ENCODE measurements at regions not wholly inside any gene's neighbourhood (a gene's known extent, or its start where the extent isn't known, plus 50 kb on each side); places are given as distances from the start of the nearest gene placed in this dataset.

DNA sequence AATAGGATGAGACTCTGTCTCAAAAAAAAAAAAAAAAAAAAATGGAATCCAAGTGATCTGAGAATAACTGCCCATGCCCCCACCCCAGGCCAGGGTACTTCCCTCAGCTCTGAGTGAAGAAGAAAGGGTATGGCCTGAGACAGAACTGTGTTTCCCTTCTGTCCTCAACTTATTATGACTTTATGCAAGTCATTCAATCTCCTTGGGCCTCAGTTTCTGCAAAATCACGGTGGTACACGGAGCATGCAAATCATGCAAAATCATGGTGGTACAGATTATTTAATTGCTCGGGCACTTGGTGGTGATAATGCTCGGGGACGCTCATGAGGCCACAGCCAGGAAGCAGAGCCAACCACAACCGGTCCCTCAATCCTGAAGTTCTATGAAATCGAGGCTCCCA is 56.5 kb upstream of the TBX3 start:
- no peak for TF ChIP-seq POLR2A (IDR thresholded peaks at IDR 0.05)
- TF ChIP-seq, protein P1, sequence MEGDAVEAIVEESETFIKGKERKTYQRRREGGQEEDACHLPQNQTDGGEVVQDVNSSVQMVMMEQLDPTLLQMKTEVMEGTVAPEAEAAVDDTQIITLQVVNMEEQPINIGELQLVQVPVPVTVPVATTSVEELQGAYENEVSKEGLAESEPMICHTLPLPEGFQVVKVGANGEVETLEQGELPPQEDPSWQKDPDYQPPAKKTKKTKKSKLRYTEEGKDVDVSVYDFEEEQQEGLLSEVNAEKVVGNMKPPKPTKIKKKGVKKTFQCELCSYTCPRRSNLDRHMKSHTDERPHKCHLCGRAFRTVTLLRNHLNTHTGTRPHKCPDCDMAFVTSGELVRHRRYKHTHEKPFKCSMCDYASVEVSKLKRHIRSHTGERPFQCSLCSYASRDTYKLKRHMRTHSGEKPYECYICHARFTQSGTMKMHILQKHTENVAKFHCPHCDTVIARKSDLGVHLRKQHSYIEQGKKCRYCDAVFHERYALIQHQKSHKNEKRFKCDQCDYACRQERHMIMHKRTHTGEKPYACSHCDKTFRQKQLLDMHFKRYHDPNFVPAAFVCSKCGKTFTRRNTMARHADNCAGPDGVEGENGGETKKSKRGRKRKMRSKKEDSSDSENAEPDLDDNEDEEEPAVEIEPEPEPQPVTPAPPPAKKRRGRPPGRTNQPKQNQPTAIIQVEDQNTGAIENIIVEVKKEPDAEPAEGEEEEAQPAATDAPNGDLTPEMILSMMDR (IDR thresholded peaks at IDR 0.05), result no peak

Measured in lower leg skin (tissue), 3 donors.